Gastrocnemius medialis (tissue), 4 donors: ENCODE measurements at regions not wholly inside any gene's neighbourhood (a gene's known extent, or its start where the extent isn't known, plus 50 kb on each side); places are given as distances from the start of the nearest gene placed in this dataset.

Source experiments
- POLR2A ChIP-seq, 2 donors: fragments of 450-650 bp; IDR thresholded peaks; one replicate each; pipeline ENCODE4 v1.6.1; 2017; ENCODE audit warnings: antibody characterized with exemption in 2 of 2, mild to moderate bottlenecking in 2 of 2, moderate library complexity in 2 of 2
- TF ChIP-seq, protein P1 (sequence below), 5 experiments: fragments of 450-650 bp in 3 of 5; fragments of 200-600 bp in 2 of 5; sonication (generic) in 2 of 5; IDR thresholded peaks in 4 of 5; conservative IDR thresholded peaks in 1 of 5; 1 replicate in 4 of 5; 2 replicates in 1 of 5; pipeline ENCODE4 v1.5.1; 2016 to 2019; ENCODE audit warnings: antibody characterized with exemption in 5 of 5, mild to moderate bottlenecking in 3 of 5, moderate library complexity in 3 of 5

- TF ChIP-seq, protein P1, sequence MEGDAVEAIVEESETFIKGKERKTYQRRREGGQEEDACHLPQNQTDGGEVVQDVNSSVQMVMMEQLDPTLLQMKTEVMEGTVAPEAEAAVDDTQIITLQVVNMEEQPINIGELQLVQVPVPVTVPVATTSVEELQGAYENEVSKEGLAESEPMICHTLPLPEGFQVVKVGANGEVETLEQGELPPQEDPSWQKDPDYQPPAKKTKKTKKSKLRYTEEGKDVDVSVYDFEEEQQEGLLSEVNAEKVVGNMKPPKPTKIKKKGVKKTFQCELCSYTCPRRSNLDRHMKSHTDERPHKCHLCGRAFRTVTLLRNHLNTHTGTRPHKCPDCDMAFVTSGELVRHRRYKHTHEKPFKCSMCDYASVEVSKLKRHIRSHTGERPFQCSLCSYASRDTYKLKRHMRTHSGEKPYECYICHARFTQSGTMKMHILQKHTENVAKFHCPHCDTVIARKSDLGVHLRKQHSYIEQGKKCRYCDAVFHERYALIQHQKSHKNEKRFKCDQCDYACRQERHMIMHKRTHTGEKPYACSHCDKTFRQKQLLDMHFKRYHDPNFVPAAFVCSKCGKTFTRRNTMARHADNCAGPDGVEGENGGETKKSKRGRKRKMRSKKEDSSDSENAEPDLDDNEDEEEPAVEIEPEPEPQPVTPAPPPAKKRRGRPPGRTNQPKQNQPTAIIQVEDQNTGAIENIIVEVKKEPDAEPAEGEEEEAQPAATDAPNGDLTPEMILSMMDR (IDR thresholded peaks at IDR 0.05 in 4 of 5, conservative IDR thresholded peaks at IDR 0.05 in 1 of 5) = no peak
- TF ChIP-seq POLR2A (IDR thresholded peaks at IDR 0.05) = no peak
Observed at GRCh38 chr6:18835976-18836375, 448.8 kb downstream of the RNF144B start.
